ENCODE measurements at regions not wholly inside any gene's neighbourhood (a gene's known extent, or its start where the extent isn't known, plus 50 kb on each side); places are given as distances from the start of the nearest gene placed in this dataset.

DNA sequence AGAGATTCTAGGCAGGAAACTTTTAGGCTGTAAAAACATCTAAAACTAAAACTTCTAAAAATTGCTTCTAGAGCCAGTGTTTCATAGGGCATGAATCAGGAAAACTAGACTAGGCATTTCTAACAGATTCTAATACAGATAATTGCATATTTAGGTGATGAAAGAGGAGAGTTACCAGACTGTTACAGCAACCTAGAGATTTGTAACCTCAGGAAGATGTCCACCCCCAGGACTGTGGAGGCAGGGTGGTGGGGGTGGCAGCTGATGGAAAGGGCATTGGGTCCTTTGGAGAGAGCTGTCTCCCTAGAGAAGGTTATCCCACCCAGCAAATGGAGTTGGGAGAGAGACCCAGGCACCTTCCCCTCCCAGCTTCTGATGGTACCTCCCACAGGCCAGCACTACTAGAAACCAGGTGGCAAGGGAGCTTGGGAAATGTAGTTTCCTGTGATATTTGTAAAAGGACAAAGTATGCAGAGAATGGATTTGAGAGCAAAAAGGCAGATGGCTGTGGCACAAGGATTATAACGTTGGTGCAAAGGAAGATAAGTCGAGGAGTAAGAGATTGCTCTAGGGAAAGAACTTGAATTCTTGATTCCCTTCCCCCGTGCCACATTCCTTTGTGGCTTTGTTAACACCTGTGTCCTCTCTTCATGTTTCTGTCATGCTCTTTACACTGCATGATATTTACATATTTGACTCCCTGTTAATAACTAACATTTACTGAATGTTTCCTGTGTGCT, 75.6 kb upstream of the MGAT5 start:
- Histone ChIP-seq H3K4me3 (ENCODE audit: low read length) (no peak overlapping the region), H3K27ac (ENCODE audit: low read depth, low read length) (no peak overlapping the region), H3K4me1 (ENCODE audit: control insufficient read depth, insufficient read depth, low read length) (peaks cover 7% of the 10 kb centered on the region), H3K27me3 (ENCODE audit: control insufficient read depth, insufficient read depth, low read length) (no peaks in the 10 kb centered on the region), H3K36me3 (ENCODE audit: control insufficient read depth, insufficient read depth, low read length) (no peaks in the 10 kb centered on the region), H3K9ac (ENCODE audit: low read length) (no peak overlapping the region)

- Histone ChIP-seq H3K27ac (ENCODE audit: low read depth, low read length) (no peak overlapping the region), H3K4me1 (ENCODE audit: control insufficient read depth, insufficient read depth, low read length) (peaks cover 7% of the 10 kb centered on the region), H3K36me3 (ENCODE audit: control insufficient read depth, insufficient read depth, low read length) (no peaks in the 10 kb centered on the region), H3K4me3 (ENCODE audit: low read length) (no peak overlapping the region), H3K27me3 (ENCODE audit: control insufficient read depth, insufficient read depth, low read length) (no peaks in the 10 kb centered on the region), H3K9ac (ENCODE audit: low read length) (no peak overlapping the region)
These were observed 72.7 kb upstream of the MGAT5 start for GRCh38 chr2:134181219-134181618.

- no peak overlapping the region for H3K4me3 ChIP-seq (ENCODE audit: low read length)
- H3K27me3 ChIP-seq (ENCODE audit: control insufficient read depth, insufficient read depth, low read length), result no peaks in the 10 kb centered on the region
- no peak overlapping the region for H3K9ac ChIP-seq (ENCODE audit: low read length)
- no peaks in the 10 kb centered on the region for H3K4me1 ChIP-seq (ENCODE audit: control insufficient read depth, insufficient read depth, low read length)
- no peak overlapping the region for H3K27ac ChIP-seq (ENCODE audit: low read depth, low read length)
- no peaks in the 10 kb centered on the region for H3K36me3 ChIP-seq (ENCODE audit: control insufficient read depth, insufficient read depth, low read length)
These were observed 70.2 kb upstream of the MGAT5 start for GRCh38 chr2:134183679-134184078.

DNA sequence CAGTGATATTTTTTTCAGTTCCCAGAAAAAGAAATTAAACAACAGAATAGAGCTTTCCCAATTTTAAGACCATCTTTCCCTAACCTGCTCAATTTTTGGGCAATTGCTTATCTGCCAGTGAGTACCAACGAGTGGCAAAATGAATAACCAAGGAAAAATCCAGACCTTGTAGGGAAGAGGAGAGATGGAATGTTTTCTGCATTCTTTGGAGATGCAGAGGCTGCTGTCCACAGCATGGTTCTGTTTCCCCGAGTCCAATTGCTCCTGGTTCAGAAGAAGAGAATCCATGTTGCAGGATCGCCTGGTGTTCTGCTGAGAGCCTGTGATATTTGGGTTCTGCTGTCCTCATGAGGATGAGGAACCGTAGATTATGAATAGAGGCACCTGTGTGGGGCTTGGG, 68.2 kb upstream of the MGAT5 start:
- H3K4me3 ChIP-seq (ENCODE audit: low read length), result no peak overlapping the region
- no peaks in the 10 kb centered on the region for H3K36me3 ChIP-seq (ENCODE audit: control insufficient read depth, insufficient read depth, low read length)
- H3K4me1 ChIP-seq (ENCODE audit: control insufficient read depth, insufficient read depth, low read length), result no peaks in the 10 kb centered on the region
- no peak overlapping the region for H3K27ac ChIP-seq (ENCODE audit: low read depth, low read length)
- no peaks in the 10 kb centered on the region for H3K27me3 ChIP-seq (ENCODE audit: control insufficient read depth, insufficient read depth, low read length)
- H3K9ac ChIP-seq (ENCODE audit: low read length), result no peak overlapping the region

DNA sequence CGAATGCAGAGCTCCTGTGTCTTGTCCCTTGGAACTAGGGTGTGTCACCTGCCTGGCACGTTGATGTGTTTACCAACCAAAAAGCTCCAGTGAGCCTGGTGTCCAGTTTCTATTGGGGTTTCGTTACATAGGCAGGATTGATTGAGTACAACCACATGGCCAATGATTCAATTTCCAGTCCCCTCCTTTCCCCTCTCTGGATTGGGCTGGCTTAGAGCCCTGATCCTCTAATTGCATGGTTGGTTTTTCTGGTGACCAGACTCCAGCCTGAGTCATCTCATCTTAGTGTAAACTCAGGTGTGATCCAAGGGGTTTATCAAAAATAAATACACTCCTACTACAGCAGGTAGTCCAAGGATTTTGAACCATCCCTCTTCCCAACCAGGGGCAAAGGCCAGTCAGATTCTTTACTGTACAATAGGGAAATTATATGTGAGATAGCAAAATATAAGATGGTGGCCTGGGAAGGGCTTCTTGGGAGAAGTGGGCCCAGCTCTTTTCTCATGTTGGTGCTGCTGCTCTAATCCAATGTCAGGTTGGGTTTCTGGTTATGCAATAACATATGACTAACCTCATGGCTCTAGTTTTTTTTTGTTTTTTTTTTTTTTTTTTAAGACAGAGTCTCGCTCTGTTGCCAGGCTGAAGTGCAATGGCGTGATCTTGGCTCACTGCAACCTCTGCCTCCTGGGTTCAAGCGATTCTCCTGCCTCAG, 64.7 kb upstream of the MGAT5 start:
- no peak overlapping the region for H3K27ac ChIP-seq (ENCODE audit: low read depth, low read length)
- no peaks in the 10 kb centered on the region for H3K4me1 ChIP-seq (ENCODE audit: control insufficient read depth, insufficient read depth, low read length)
- H3K36me3 ChIP-seq (ENCODE audit: control insufficient read depth, insufficient read depth, low read length), result no peaks in the 10 kb centered on the region
- no peak overlapping the region for H3K9ac ChIP-seq (ENCODE audit: low read length)
- no peaks in the 10 kb centered on the region for H3K27me3 ChIP-seq (ENCODE audit: control insufficient read depth, insufficient read depth, low read length)
- no peak overlapping the region for H3K4me3 ChIP-seq (ENCODE audit: low read length)

DNA sequence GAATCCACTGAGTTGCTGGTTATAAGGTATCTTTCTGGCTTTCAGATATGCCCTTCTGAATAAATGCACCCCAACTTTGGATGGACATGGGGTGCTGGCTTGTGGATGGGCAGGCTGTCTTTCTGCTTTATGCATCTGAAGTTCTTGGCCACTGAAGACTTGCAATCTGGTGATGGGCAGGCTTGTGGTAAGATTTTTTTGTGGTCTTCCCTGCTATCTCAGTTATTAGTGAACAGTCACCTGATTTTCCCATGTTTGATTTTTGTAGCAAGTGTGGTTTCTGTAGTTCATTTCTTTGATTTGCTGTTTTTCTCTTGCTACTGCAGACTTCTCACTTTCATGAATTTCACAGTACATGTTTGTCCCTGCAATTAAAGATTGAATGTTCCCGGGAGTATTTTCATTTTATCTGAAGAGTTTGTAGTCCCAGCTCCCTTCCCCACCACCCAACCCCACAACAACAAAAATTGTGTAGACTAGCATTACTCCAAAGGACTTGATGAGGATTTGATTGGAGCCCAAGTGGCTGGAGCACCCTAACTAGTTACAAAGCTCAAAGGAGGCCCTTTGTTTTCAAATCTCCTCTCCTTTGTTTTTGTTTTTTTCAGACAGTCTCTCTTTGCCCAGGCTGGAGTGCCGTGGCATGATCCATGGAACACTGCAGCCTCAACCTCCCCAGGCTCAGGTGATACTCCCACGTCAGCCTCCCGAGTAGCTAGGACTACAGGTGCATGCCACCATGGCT, 63.6 kb upstream of the MGAT5 start:
- Histone ChIP-seq H3K36me3 (ENCODE audit: control insufficient read depth, insufficient read depth, low read length) (no peaks in the 10 kb centered on the region), H3K4me1 (ENCODE audit: control insufficient read depth, insufficient read depth, low read length) (no peaks in the 10 kb centered on the region), H3K9ac (ENCODE audit: low read length) (no peak overlapping the region), H3K4me3 (ENCODE audit: low read length) (no peak overlapping the region), H3K27ac (ENCODE audit: low read depth, low read length) (no peak overlapping the region), H3K27me3 (ENCODE audit: control insufficient read depth, insufficient read depth, low read length) (no peaks in the 10 kb centered on the region)

DNA sequence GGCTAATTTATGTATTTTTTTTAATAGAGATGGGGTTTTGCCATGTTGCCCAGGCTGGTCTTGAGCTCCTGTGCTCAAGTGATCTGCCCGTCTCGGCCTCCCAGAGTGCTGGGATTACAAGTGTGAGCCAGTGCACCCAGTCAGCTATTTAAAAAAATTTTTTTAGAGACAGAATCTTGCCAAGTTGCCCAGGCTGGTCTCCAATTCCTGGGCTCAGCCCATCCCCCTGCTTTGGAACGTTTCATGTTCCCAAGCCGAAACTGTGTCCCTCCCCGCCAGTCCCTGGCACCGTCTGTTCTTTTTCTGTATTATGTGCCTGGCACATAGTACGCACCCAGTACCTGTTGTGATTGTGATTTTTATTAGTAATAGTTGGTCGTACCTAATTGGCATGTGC, 63.1 kb upstream of the MGAT5 start:
- H3K27me3 ChIP-seq (ENCODE audit: control insufficient read depth, insufficient read depth, low read length), result no peaks in the 10 kb centered on the region
- no peak overlapping the region for H3K27ac ChIP-seq (ENCODE audit: low read depth, low read length)
- no peak overlapping the region for H3K4me3 ChIP-seq (ENCODE audit: low read length)
- no peaks in the 10 kb centered on the region for H3K36me3 ChIP-seq (ENCODE audit: control insufficient read depth, insufficient read depth, low read length)
- H3K9ac ChIP-seq (ENCODE audit: low read length), result no peak overlapping the region
- no peaks in the 10 kb centered on the region for H3K4me1 ChIP-seq (ENCODE audit: control insufficient read depth, insufficient read depth, low read length)

DNA sequence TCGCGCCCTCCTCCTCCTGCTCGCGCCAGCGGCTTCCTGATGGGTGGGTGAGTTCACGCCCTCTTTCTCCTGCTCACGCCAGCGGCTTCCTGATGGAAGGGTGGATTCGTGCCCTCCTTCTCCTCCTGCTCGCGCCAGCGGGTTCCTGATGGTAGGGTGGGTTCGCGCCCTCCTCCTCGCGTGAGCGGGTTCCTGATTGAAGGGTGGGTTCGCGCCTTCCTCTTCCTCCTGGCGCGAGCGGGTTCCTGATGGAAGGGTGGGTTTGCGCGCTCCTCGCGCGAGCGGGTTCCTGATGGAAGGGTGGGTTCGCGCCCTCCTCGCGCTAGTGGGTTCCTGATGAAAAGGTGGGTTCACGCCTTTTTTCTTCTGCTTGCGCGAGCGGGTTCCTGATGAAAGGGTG, 62.0 kb upstream of the MGAT5 start:
- Histone ChIP-seq H3K27ac (ENCODE audit: low read depth, low read length) (no peak overlapping the region), H3K27me3 (ENCODE audit: control insufficient read depth, insufficient read depth, low read length) (no peaks in the 10 kb centered on the region), H3K9ac (ENCODE audit: low read length) (no peak overlapping the region), H3K4me3 (ENCODE audit: low read length) (no peak overlapping the region), H3K4me1 (ENCODE audit: control insufficient read depth, insufficient read depth, low read length) (no peaks in the 10 kb centered on the region), H3K36me3 (ENCODE audit: control insufficient read depth, insufficient read depth, low read length) (no peaks in the 10 kb centered on the region)

DNA sequence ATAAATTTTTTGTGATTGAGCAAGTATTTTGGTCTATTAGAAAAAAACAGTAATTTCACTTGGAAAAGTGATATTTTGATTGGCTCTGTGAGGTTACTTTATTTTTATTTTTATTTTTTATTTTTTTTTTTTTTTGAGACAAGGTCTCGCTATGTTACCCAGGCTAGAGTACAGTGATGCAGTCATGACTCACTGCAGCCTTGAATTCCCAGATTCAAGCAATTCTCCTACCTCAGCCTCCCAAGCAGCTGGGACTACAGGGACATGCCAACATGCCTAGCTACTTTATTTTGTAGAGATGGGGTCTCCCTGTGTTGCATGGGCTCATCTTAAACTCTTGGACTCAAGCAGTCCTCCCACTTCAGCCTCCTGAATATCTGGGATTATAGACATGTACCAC, 60.9 kb upstream of the MGAT5 start:
- Histone ChIP-seq H3K4me3 (ENCODE audit: low read length) (no peak overlapping the region), H3K9ac (ENCODE audit: low read length) (no peak overlapping the region), H3K36me3 (ENCODE audit: control insufficient read depth, insufficient read depth, low read length) (no peaks in the 10 kb centered on the region), H3K27ac (ENCODE audit: low read depth, low read length) (no peak overlapping the region), H3K27me3 (ENCODE audit: control insufficient read depth, insufficient read depth, low read length) (no peaks in the 10 kb centered on the region), H3K4me1 (ENCODE audit: control insufficient read depth, insufficient read depth, low read length) (no peaks in the 10 kb centered on the region)

DNA sequence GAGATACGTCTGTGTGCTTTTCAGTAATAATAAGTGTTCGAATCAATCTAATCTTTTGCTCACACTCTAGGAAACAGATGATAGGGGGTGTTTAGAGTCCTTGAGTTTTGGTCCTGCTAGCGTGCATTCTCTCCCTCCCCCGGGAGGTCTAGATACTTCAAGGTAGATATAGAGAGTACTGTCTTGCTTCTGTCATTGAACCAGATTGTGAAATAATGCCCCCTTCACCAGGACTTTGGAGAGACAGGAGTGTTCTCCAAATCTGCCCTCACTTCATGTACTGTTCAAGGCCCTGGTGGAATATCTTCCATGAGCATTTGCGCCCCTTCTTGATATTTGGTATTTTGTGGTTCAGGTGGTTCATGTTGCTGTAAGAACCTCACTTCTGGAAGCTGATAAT, 59.4 kb upstream of the MGAT5 start:
- Histone ChIP-seq H3K4me3 (ENCODE audit: low read length) (no peak overlapping the region), H3K27me3 (ENCODE audit: control insufficient read depth, insufficient read depth, low read length) (no peaks in the 10 kb centered on the region), H3K4me1 (ENCODE audit: control insufficient read depth, insufficient read depth, low read length) (no peaks in the 10 kb centered on the region), H3K9ac (ENCODE audit: low read length) (no peak overlapping the region), H3K36me3 (ENCODE audit: control insufficient read depth, insufficient read depth, low read length) (no peaks in the 10 kb centered on the region), H3K27ac (ENCODE audit: low read depth, low read length) (no peak overlapping the region)

DNA sequence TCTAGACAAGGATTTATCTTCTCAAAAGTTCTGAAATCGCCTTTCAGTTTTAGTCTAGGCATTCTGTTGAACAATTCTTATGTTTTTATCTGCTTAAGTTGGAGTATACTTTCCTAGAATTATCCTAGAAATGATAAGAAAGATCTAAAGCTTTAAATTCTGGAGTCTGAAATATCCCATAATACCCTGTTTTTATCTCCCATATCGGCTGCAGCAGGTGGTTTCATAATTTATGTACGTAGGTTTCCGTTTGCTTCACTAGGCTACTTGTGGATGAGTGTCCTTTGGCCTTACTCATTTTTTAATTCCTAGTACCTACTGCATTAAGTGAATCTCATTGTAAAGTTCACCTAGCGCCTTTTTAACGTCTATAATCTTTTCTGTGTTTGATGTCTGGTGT, 58.5 kb upstream of the MGAT5 start:
- H3K27me3 ChIP-seq (ENCODE audit: control insufficient read depth, insufficient read depth, low read length), result no peaks in the 10 kb centered on the region
- no peaks in the 10 kb centered on the region for H3K4me1 ChIP-seq (ENCODE audit: control insufficient read depth, insufficient read depth, low read length)
- H3K36me3 ChIP-seq (ENCODE audit: control insufficient read depth, insufficient read depth, low read length), result no peaks in the 10 kb centered on the region
- no peak overlapping the region for H3K27ac ChIP-seq (ENCODE audit: low read depth, low read length)
- H3K4me3 ChIP-seq (ENCODE audit: low read length), result no peak overlapping the region
- no peak overlapping the region for H3K9ac ChIP-seq (ENCODE audit: low read length)

GRCh38 chr2:134197445-134197844, 56.4 kb upstream of the MGAT5 start:
- Histone ChIP-seq H3K4me3 (ENCODE audit: low read length) (no peak overlapping the region), H3K27me3 (ENCODE audit: control insufficient read depth, insufficient read depth, low read length) (no peaks in the 10 kb centered on the region), H3K9ac (ENCODE audit: low read length) (no peak overlapping the region), H3K36me3 (ENCODE audit: control insufficient read depth, insufficient read depth, low read length) (no peaks in the 10 kb centered on the region), H3K4me1 (ENCODE audit: control insufficient read depth, insufficient read depth, low read length) (no peaks in the 10 kb centered on the region), H3K27ac (ENCODE audit: low read depth, low read length) (no peak overlapping the region)

Measured in rectal smooth muscle tissue (tissue), 1 donor.